HG02588 (cell line): ENCODE measurements at regions not wholly inside any gene's neighbourhood (a gene's known extent, or its start where the extent isn't known, plus 50 kb on each side); places are given as distances from the start of the nearest gene placed in this dataset.
"Not testable (repeated sequence)": the region's sequence is repeated elsewhere in the genome, so short reads cannot be mapped to it uniquely, and the experiment has no call there.

Experiments
- ATAC-seq: cut with Tn5 transposase; IDR thresholded peaks from one replicate; pipeline ENCODE4 v1.9.1; 2021; ENCODE audit warnings: mild to moderate bottlenecking, moderate library complexity; ENCODE audit not compliant: unreplicated experiment

- no peak for ATAC-seq
Observed at GRCh38 chr7:113405296-113406056, 287.1 kb upstream of the SMIM30 start.

- ATAC-seq, result no peak
Observed at GRCh38 chr7:113404245-113404644, 285.9 kb upstream of the SMIM30 start.

GRCh38 chr7:113402482-113402881 lies 284.1 kb upstream of the SMIM30 start:
- no peak for ATAC-seq

GRCh38 chr7:113402005-113402404 lies 283.7 kb upstream of the SMIM30 start:
- no peak for ATAC-seq

- no peak for ATAC-seq
Observed at GRCh38 chr7:113394856-113395255, 276.5 kb upstream of the SMIM30 start.

- no peak for ATAC-seq
Observed at GRCh38 chr7:113392841-113393540, 274.6 kb upstream of the SMIM30 start.

- ATAC-seq, result no peak
Observed at GRCh38 chr7:113392421-113392820, 274.1 kb upstream of the SMIM30 start.

- ATAC-seq, result no peak
Observed at GRCh38 chr7:113389112-113389646, 270.8 kb upstream of the SMIM30 start.

- no peak for ATAC-seq
Observed at GRCh38 chr7:113383638-113384037, 265.3 kb upstream of the SMIM30 start.

- no peak for ATAC-seq
Observed at GRCh38 chr7:113379746-113380145, 261.4 kb upstream of the SMIM30 start.

GRCh38 chr7:113374955-113375354 lies 256.6 kb upstream of the SMIM30 start:
- ATAC-seq, result no peak

GRCh38 chr7:113373863-113374262 lies 255.5 kb upstream of the SMIM30 start:
- ATAC-seq, result no peak

- no peak for ATAC-seq
Observed at GRCh38 chr7:113371416-113372043, 253.2 kb upstream of the SMIM30 start.

GRCh38 chr7:113370910-113371309 lies 252.6 kb upstream of the SMIM30 start:
- ATAC-seq, result no peak

GRCh38 chr7:113368256-113368655 lies 249.9 kb upstream of the SMIM30 start:
- no peak for ATAC-seq

GRCh38 chr7:113367041-113367586 lies 248.8 kb upstream of the SMIM30 start:
- no peak for ATAC-seq

GRCh38 chr7:113366122-113366521 lies 247.8 kb upstream of the SMIM30 start:
- no peak for ATAC-seq

- ATAC-seq, result no peak
Observed at GRCh38 chr7:113349339-113349738, 231.0 kb upstream of the SMIM30 start.

- ATAC-seq, result no peak
Observed at GRCh38 chr7:113339661-113340060, 221.3 kb upstream of the SMIM30 start.

- ATAC-seq, result no peak
Observed at GRCh38 chr7:113338071-113338696, 219.8 kb upstream of the SMIM30 start.

- not testable (repeated sequence) for ATAC-seq
Observed at GRCh38 chr7:113336838-113337237, 218.5 kb upstream of the SMIM30 start.
